Endothelial cell of umbilical vein (primary cell): ENCODE measurements at regions not wholly inside any gene's neighbourhood (a gene's known extent, or its start where the extent isn't known, plus 50 kb on each side); places are given as distances from the start of the nearest gene placed in this dataset.

Source experiments
- BruUV-seq: library from RNA; stranded (reverse); fragments of 400-500 nt; replicated peaks from 2 replicates; lab custom pipeline; 2021; lab: Mats Ljungman, UMichigan
- CTCF ChIA-PET: fragments of 300-600, 350-600 bp; sonication (Branson Sonifier 250); formaldehyde crosslinking; loops from one replicate; lab custom pipeline; 2021; ENCODE audit warnings: antibody characterized with exemption, inconsistent platforms; lab: Charles Lee
- POLR2A ChIA-PET: fragments of 300-600, 350-600 bp; sonication (Branson Sonifier 250); formaldehyde crosslinking; loops from one replicate; lab custom pipeline; 2021; ENCODE audit warnings: antibody characterized with exemption, inconsistent platforms; lab: Charles Lee
- DNase-seq: peaks from one replicate; pipeline ENCODE4 v3.0.0-alpha.2; 2011; ENCODE audit warnings: low read depth, low spot score
- FAIRE-seq: peaks from 2 replicates; lab custom pipeline; 2011; peaks lifted over from hg19 to GRCh38; lab: Jason Lieb, UNC
- H2AFZ ChIP-seq: 2 replicates; pipeline ENCODE4 v1.6.0; 2012; ENCODE audit warnings: low read depth, low read length, control low read depth, inconsistent platforms
- H3K27ac ChIP-seq: 2 replicates; pipeline ENCODE4 v1.5.1; 2011; ENCODE audit warnings: low read depth, mild to moderate bottlenecking, control low read depth, low read length, moderate library complexity; ENCODE audit not compliant: insufficient read depth
- H3K27me3 ChIP-seq, 2 experiments: 2 replicates each; pipeline versions ENCODE4 v1.6.0 to v1.6.1; 2011; ENCODE audit warnings: low read length in 2 of 2, mixed read lengths in 1 of 2; ENCODE audit not compliant: control insufficient read depth in 2 of 2, insufficient read depth in 2 of 2
- H3K36me3 ChIP-seq, 2 experiments: 2 replicates in 1 of 2; 3 replicates in 1 of 2; pipeline ENCODE4 v1.5.1; 2011; ENCODE audit warnings: low read length in 2 of 2, mild to moderate bottlenecking in 1 of 2, moderate library complexity in 1 of 2; ENCODE audit not compliant: control insufficient read depth in 2 of 2, insufficient read depth in 2 of 2; ENCODE audit errors: extremely low read depth in 1 of 2
- H3K4me1 ChIP-seq: 3 replicates; pipeline ENCODE4 v1.5.1; 2011; ENCODE audit warnings: mild to moderate bottlenecking, low read length; ENCODE audit not compliant: control insufficient read depth, insufficient read depth; ENCODE audit errors: extremely low read depth
- H3K4me2 ChIP-seq: 2 replicates; pipeline ENCODE4 v1.6.1; 2011; ENCODE audit warnings: low read length, control low read depth, mixed read lengths; ENCODE audit not compliant: insufficient read depth
- H3K4me3 ChIP-seq, 3 experiments: fragments of 200-600 bp in 1 of 3; sonication (generic), shearing (Covaris generic) in 1 of 3; replicated peaks in 1 of 3; 2 replicates each; pipeline ENCODE4 v1.5.1; 2011 to 2016; ENCODE audit warnings: control low read depth in 3 of 3, low read length in 3 of 3, mild to moderate bottlenecking in 2 of 3, inconsistent platforms in 1 of 3, low read depth in 1 of 3, moderate library complexity in 1 of 3; ENCODE audit not compliant: insufficient read depth in 1 of 3
- H3K79me2 ChIP-seq: 2 replicates; pipeline ENCODE4 v1.6.0; 2012; ENCODE audit warnings: low read length, inconsistent platforms; ENCODE audit not compliant: control insufficient read depth, insufficient read depth
- H3K9ac ChIP-seq: replicated peaks from 2 replicates; pipeline ENCODE3; 2011; ENCODE audit warnings: low read length, control low read depth; ENCODE audit not compliant: insufficient read depth; ENCODE audit errors: extremely low read depth
- H3K9me1 ChIP-seq: replicated peaks from 3 replicates; pipeline ENCODE4 v1.6.0; 2011; ENCODE audit warnings: mild to moderate bottlenecking, low read length; ENCODE audit not compliant: control insufficient read depth, insufficient read depth; ENCODE audit errors: extremely low read depth
- H3K9me3 ChIP-seq: replicated peaks from 2 replicates; pipeline ENCODE4 v1.5.1; 2012; ENCODE audit warnings: low read length, inconsistent platforms; ENCODE audit not compliant: control insufficient read depth, insufficient read depth
- H4K20me1 ChIP-seq: replicated peaks from 2 replicates; pipeline ENCODE3; 2011; ENCODE audit warnings: mild to moderate bottlenecking, low read length; ENCODE audit not compliant: control insufficient read depth, insufficient read depth; ENCODE audit errors: extremely low read depth
- CTCF ChIP-seq, 2 donors: IDR thresholded peaks; 1 replicate in 1 of 2; 2 replicates in 1 of 2; pipeline ENCODE4 v1.5.1; 2011; ENCODE audit warnings: low read length in 2 of 2, mild to moderate bottlenecking in 2 of 2, moderate library complexity in 2 of 2, control low read depth in 1 of 2, inconsistent platforms in 1 of 2, low read depth in 1 of 2; ENCODE audit not compliant: insufficient read depth in 1 of 2; ENCODE audit errors: extremely low read depth in 1 of 2
- EZH2 ChIP-seq: IDR thresholded peaks from 2 replicates; pipeline ENCODE4 v1.6.1; 2012; ENCODE audit warnings: borderline replicate concordance, low read depth, mild to moderate bottlenecking, moderate library complexity, low read length, inconsistent platforms; ENCODE audit not compliant: severe bottlenecking
- FOS ChIP-seq: IDR thresholded peaks from 2 replicates; pipeline ENCODE4 v1.6.1; 2011; ENCODE audit warnings: mild to moderate bottlenecking, low read length, moderate library complexity, borderline replicate concordance; ENCODE audit not compliant: insufficient read depth
- GATA2 ChIP-seq: IDR thresholded peaks from 2 replicates; pipeline ENCODE4 v1.7.0; 2011; ENCODE audit warnings: low read depth, mild to moderate bottlenecking, moderate library complexity, mixed read lengths, low read length; ENCODE audit not compliant: insufficient read length, insufficient read depth
- JUN ChIP-seq: IDR thresholded peaks from 2 replicates; pipeline ENCODE4 v1.6.1; 2011; ENCODE audit warnings: borderline replicate concordance, low read depth; ENCODE audit not compliant: insufficient read length, insufficient read depth
- MAX ChIP-seq: IDR thresholded peaks from 2 replicates; pipeline ENCODE4 v1.6.1; 2011; ENCODE audit not compliant: insufficient read depth, insufficient read length
- MYC ChIP-seq: IDR thresholded peaks from one replicate; pipeline ENCODE4 v1.6.1; 2011; ENCODE audit warnings: mild to moderate bottlenecking, low read depth, low read length
- POLR2A ChIP-seq: IDR thresholded peaks from 2 replicates; pipeline ENCODE4 v1.6.1; 2012; ENCODE audit warnings: low read depth, mild to moderate bottlenecking, control low read depth, low read length
- POLR2AphosphoS5 ChIP-seq: IDR thresholded peaks from 2 replicates; pipeline ENCODE4 v1.6.1; 2012; ENCODE audit warnings: low read depth, mild to moderate bottlenecking, control low read depth, low read length, moderate library complexity; ENCODE audit not compliant: insufficient read depth
- dilution Hi-C: fragments of 300-500 bp; cut with MboI; formaldehyde crosslinking; loops from one replicate; pipeline ENCODE4 v1.15.0; 2019; ENCODE audit warnings: low sequenced_read_pairs; ENCODE audit not compliant: extremely low pct_ligation_motif_present
- intact Hi-C: fragments of 100-400 bp; cut with micrococcal nuclease; formaldehyde crosslinking; loops from one replicate; pipeline ENCODE4 v1.10.0; 2022

GRCh38 chr7:91519241-91520158 is 255.3 kb downstream of the FZD1 start:
- CTCF ChIA-PET = interaction anchor here (1.4 kb wide), 1 partner anchor 14 kb away, joined by 3 read pairs; no protein-coding TSS in a partner anchor
- Histone ChIP-seq H3K4me3 (no peak overlapping the region), H4K20me1 (no peaks in the 10 kb centered on the region), H3K27me3 (no peaks in the 10 kb centered on the region), H3K9ac (no peak overlapping the region), H3K4me2 (no peak overlapping the region), H2AFZ (no peak overlapping the region), H3K79me2 (no peaks in the 10 kb centered on the region), H3K4me1 (no peaks in the 10 kb centered on the region), H3K9me1 (no peaks in the 10 kb centered on the region), H3K36me3 (no peaks in the 10 kb centered on the region), H3K9me3 (no peaks in the 10 kb centered on the region), H3K27ac (no peak overlapping the region)
- intact Hi-C loops (no loop called here), dilution Hi-C loops (no loop called here)
- POLR2A ChIA-PET = no interaction called here
- FAIRE-seq = no peak
- no peak for DNase-seq
- BruUV-seq = no TSS peak
- no peak for TF ChIP-seq GATA2
- TF ChIP-seq MAX = no peak
- TF ChIP-seq POLR2AphosphoS5 = no peak
- no peak for TF ChIP-seq FOS
- no peak for TF ChIP-seq POLR2A
- TF ChIP-seq MYC = no peak
- no peak for TF ChIP-seq JUN
- TF ChIP-seq EZH2 = no peak
- TF ChIP-seq CTCF (IDR thresholded peaks at IDR 0.05; ENCODE audit: extremely low read depth in 1 of 2, insufficient read depth in 1 of 2, low read depth in 1 of 2, low read length in 2 of 2) = no peak
